ENCODE measurements at regions not wholly inside any gene's neighbourhood (a gene's known extent, or its start where the extent isn't known, plus 50 kb on each side); places are given as distances from the start of the nearest gene placed in this dataset.

DNA sequence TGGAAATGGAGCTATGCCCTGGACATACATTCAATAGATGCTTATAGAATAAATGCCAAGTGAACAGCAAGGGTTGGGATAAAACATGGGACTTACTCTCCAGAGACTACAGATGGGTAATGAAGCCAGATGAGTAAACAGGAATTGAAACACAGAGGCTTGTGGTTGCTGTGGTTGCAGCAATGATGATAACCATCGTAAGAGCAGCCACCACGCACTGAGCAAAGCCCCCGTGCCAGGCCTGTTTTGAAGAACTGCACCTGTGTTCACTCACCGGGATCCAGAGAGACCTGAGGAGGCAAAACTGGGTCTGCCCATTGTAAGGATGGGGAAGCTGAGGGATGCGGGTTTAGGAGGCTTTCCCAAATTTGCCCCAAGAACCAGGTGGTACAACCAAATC lies 431.1 kb upstream of the CDH4 start:
- Histone ChIP-seq H4K20me1 (ENCODE audit: insufficient read depth) (no peaks in the 10 kb centered on the region), H3K9me2 (no peaks in the 10 kb centered on the region), H3F3A (replicated peaks; ENCODE audit: insufficient read depth) (no peaks in the 10 kb centered on the region), H3K4me1 (ENCODE audit: control insufficient read depth in 1 of 2, insufficient read depth in 2 of 2, low read depth in 1 of 2, low read length in 1 of 2) (no peaks in the 10 kb centered on the region), H3K36me3 (replicated peaks in 1 of 2; ENCODE audit: control insufficient read depth in 1 of 2, insufficient read depth in 2 of 2, low read length in 1 of 2) (no peaks in the 10 kb centered on the region), H3K79me2 (ENCODE audit: insufficient read depth) (no peaks in the 10 kb centered on the region), H3K9me3 (no peaks in the 10 kb centered on the region), H3K27me3 (ENCODE audit: insufficient read depth) (no peaks in the 10 kb centered on the region), H3K27ac (ENCODE audit: low read depth in 2 of 2, low read length in 1 of 2) (no peak overlapping the region), H3K4me2 (no peak overlapping the region), H3K9ac (no peak overlapping the region), H3K4me3 (ENCODE audit: low read depth in 2 of 2, low read length in 1 of 2) (no peak overlapping the region), H2AFZ (ENCODE audit: low read depth) (no peak overlapping the region)
- ChIA-PET POLR2A (no interaction called here), CTCF (no interaction called here)
- WGBS (ENCODE audit: low lambda C conversion rate), result 28% methylated on average over 5 of the region's 5 CpGs
- DNase-seq, result no peak
- TF ChIP-seq RXRA (IDR thresholded peaks at IDR 0.05; ENCODE audit: borderline replicate concordance, low read depth) (no peak), CHD2 (IDR thresholded peaks at IDR 0.05; ENCODE audit: low read length, partially characterized antibody) (no peak), NFIC (IDR thresholded peaks at IDR 0.05; ENCODE audit: borderline replicate concordance) (no peak), YY1 (IDR thresholded peaks at IDR 0.05; ENCODE audit: low read depth) (no peak), RFX5 (IDR thresholded peaks at IDR 0.05; ENCODE audit: low read length) (no peak), FOXJ3 (CRISPR knock-in tag; IDR thresholded peaks at IDR 0.05) (no peak), SIN3A (IDR thresholded peaks at IDR 0.05; ENCODE audit: borderline replicate concordance, low read depth, low read length) (no peak), TCF12 (IDR thresholded peaks at IDR 0.05) (no peak), GATA2 (CRISPR knock-in tag; IDR thresholded peaks at IDR 0.05) (no peak), SMC3 (IDR thresholded peaks at IDR 0.05; ENCODE audit: low read depth, low read length) (no peak), MEF2A (IDR thresholded peaks at IDR 0.05; ENCODE audit: borderline replicate concordance, low read depth) (no peak)
- TF ChIP-seq, protein P1, sequence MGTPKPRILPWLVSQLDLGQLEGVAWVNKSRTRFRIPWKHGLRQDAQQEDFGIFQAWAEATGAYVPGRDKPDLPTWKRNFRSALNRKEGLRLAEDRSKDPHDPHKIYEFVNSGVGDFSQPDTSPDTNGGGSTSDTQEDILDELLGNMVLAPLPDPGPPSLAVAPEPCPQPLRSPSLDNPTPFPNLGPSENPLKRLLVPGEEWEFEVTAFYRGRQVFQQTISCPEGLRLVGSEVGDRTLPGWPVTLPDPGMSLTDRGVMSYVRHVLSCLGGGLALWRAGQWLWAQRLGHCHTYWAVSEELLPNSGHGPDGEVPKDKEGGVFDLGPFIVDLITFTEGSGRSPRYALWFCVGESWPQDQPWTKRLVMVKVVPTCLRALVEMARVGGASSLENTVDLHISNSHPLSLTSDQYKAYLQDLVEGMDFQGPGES (IDR thresholded peaks at IDR 0.05; ENCODE audit: low read depth, low read length), result no peak

DNA sequence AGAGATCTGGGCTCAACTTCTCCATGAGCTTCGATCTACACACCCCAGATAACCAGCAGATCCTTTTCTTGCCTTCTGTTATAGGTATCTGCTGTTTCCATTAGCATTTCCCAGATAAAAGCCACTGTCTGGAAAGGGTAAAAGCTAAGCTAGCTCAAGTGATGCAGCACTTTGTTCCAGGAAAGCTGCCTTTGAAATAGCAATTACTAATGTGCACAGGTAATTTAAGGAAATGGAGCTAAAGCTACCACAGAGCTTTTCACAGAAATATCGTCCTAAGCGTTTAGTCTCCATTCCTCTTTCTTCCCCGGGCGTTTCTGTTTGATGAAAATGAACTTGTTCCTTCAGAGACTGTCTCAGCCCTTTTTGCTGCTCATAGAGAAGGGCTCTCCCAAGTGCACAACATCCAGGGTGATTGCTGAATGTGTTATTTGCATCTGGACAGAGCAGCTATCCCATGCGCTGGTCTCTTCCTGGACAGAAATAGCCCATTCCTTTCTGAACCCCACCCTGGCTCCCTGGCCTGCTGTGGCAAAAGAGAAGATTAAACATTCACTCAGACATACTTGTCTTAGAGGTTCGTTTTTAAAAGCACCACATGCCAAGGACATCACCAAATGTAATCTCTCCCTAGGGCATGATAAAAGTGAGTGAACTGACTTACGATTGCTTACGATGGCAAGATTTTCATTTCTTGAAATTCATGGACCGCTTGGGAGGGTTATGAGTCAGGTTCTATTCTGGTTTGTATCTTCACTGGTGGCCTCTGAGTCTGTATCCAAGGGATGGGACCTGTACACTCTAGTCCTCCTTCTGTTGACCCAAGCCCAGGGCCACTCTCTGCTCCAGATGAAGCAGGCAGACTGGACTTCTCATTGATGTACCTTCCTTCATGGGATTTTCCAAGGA lies 429.1 kb upstream of the CDH4 start:
- H2AFZ ChIP-seq (ENCODE audit: low read depth), result no peak overlapping the region
- H3K27ac ChIP-seq (ENCODE audit: low read depth in 2 of 2, low read length in 1 of 2), result no peak overlapping the region
- no peaks in the 10 kb centered on the region for H3K9me2 ChIP-seq
- H3K36me3 ChIP-seq (replicated peaks in 1 of 2; ENCODE audit: control insufficient read depth in 1 of 2, insufficient read depth in 2 of 2, low read length in 1 of 2), result no peaks in the 10 kb centered on the region
- no peak overlapping the region for H3K4me3 ChIP-seq (ENCODE audit: low read depth in 2 of 2, low read length in 1 of 2)
- no peak for DNase-seq
- ChIA-PET CTCF (no interaction called here), POLR2A (no interaction called here)
- WGBS (ENCODE audit: low lambda C conversion rate), result 41% methylated on average over 10 of the region's 10 CpGs
- no peaks in the 10 kb centered on the region for H3K4me1 ChIP-seq (ENCODE audit: control insufficient read depth in 1 of 2, insufficient read depth in 2 of 2, low read depth in 1 of 2, low read length in 1 of 2)
- no peaks in the 10 kb centered on the region for H3K27me3 ChIP-seq (ENCODE audit: insufficient read depth)
- TF ChIP-seq FOXM1 (IDR thresholded peaks at IDR 0.05; ENCODE audit: low read depth) (no peak), CHD2 (IDR thresholded peaks at IDR 0.05; ENCODE audit: low read length, partially characterized antibody) (no peak), EP300 (IDR thresholded peaks at IDR 0.05; ENCODE audit: borderline replicate concordance in 1 of 2, low read depth in 1 of 2, low read length in 1 of 2) (no peak), SMC3 (IDR thresholded peaks at IDR 0.05; ENCODE audit: low read depth, low read length) (no peak), ELF1 (IDR thresholded peaks at IDR 0.05) (no peak), RXRA (IDR thresholded peaks at IDR 0.05; ENCODE audit: borderline replicate concordance, low read depth) (no peak)
- TF ChIP-seq, protein P2, sequence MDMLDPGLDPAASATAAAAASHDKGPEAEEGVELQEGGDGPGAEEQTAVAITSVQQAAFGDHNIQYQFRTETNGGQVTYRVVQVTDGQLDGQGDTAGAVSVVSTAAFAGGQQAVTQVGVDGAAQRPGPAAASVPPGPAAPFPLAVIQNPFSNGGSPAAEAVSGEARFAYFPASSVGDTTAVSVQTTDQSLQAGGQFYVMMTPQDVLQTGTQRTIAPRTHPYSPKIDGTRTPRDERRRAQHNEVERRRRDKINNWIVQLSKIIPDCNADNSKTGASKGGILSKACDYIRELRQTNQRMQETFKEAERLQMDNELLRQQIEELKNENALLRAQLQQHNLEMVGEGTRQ (IDR thresholded peaks at IDR 0.05; ENCODE audit: borderline replicate concordance, low read depth, low read length), result no peak
- TF ChIP-seq, protein P3, sequence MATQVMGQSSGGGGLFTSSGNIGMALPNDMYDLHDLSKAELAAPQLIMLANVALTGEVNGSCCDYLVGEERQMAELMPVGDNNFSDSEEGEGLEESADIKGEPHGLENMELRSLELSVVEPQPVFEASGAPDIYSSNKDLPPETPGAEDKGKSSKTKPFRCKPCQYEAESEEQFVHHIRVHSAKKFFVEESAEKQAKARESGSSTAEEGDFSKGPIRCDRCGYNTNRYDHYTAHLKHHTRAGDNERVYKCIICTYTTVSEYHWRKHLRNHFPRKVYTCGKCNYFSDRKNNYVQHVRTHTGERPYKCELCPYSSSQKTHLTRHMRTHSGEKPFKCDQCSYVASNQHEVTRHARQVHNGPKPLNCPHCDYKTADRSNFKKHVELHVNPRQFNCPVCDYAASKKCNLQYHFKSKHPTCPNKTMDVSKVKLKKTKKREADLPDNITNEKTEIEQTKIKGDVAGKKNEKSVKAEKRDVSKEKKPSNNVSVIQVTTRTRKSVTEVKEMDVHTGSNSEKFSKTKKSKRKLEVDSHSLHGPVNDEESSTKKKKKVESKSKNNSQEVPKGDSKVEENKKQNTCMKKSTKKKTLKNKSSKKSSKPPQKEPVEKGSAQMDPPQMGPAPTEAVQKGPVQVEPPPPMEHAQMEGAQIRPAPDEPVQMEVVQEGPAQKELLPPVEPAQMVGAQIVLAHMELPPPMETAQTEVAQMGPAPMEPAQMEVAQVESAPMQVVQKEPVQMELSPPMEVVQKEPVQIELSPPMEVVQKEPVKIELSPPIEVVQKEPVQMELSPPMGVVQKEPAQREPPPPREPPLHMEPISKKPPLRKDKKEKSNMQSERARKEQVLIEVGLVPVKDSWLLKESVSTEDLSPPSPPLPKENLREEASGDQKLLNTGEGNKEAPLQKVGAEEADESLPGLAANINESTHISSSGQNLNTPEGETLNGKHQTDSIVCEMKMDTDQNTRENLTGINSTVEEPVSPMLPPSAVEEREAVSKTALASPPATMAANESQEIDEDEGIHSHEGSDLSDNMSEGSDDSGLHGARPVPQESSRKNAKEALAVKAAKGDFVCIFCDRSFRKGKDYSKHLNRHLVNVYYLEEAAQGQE (IDR thresholded peaks at IDR 0.05; ENCODE audit: low read depth, low read length), result no peak
- TF ChIP-seq, protein P4, sequence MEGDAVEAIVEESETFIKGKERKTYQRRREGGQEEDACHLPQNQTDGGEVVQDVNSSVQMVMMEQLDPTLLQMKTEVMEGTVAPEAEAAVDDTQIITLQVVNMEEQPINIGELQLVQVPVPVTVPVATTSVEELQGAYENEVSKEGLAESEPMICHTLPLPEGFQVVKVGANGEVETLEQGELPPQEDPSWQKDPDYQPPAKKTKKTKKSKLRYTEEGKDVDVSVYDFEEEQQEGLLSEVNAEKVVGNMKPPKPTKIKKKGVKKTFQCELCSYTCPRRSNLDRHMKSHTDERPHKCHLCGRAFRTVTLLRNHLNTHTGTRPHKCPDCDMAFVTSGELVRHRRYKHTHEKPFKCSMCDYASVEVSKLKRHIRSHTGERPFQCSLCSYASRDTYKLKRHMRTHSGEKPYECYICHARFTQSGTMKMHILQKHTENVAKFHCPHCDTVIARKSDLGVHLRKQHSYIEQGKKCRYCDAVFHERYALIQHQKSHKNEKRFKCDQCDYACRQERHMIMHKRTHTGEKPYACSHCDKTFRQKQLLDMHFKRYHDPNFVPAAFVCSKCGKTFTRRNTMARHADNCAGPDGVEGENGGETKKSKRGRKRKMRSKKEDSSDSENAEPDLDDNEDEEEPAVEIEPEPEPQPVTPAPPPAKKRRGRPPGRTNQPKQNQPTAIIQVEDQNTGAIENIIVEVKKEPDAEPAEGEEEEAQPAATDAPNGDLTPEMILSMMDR (IDR thresholded peaks at IDR 0.05), result no peak
- TF ChIP-seq, protein P5, sequence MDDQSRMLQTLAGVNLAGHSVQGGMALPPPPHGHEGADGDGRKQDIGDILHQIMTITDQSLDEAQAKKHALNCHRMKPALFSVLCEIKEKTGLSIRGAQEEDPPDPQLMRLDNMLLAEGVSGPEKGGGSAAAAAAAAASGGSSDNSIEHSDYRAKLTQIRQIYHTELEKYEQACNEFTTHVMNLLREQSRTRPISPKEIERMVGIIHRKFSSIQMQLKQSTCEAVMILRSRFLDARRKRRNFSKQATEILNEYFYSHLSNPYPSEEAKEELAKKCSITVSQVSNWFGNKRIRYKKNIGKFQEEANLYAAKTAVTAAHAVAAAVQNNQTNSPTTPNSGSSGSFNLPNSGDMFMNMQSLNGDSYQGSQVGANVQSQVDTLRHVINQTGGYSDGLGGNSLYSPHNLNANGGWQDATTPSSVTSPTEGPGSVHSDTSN (IDR thresholded peaks at IDR 0.05), result no peak
- no peaks in the 10 kb centered on the region for H3F3A ChIP-seq (replicated peaks; ENCODE audit: insufficient read depth)
- no peak overlapping the region for H3K4me2 ChIP-seq
- no peaks in the 10 kb centered on the region for H4K20me1 ChIP-seq (ENCODE audit: insufficient read depth)
- no peak overlapping the region for H3K9ac ChIP-seq
- H3K9me3 ChIP-seq, result no peaks in the 10 kb centered on the region
- no peaks in the 10 kb centered on the region for H3K79me2 ChIP-seq (ENCODE audit: insufficient read depth)

Measured in SK-N-SH (cell line).